ENCODE measurements at regions not wholly inside any gene's neighbourhood (a gene's known extent, or its start where the extent isn't known, plus 50 kb on each side); places are given as distances from the start of the nearest gene placed in this dataset.

- TF ChIP-seq REST (IDR thresholded peaks at IDR 0.05; ENCODE audit: insufficient read depth in 1 of 2, low read depth in 2 of 2, low read length in 2 of 2) (no peak), SIN3A (IDR thresholded peaks at IDR 0.05; ENCODE audit: borderline replicate concordance, insufficient read depth, low read length) (no peak), TAF1 (IDR thresholded peaks at IDR 0.05; ENCODE audit: borderline replicate concordance, insufficient read depth, low read length) (no peak), FOXP2 (optimal IDR thresholded peaks at IDR 0.05; ENCODE audit: borderline replicate concordance, extremely low read depth, extremely low read length, insufficient read depth) (no peak), POLR2AphosphoS5 (IDR thresholded peaks at IDR 0.05; ENCODE audit: low read depth, low read length) (no peak)
These were observed 431.2 kb upstream of the SALL3 start for GRCh38 chr18:78548261-78549058.

- TF ChIP-seq TAF1 (IDR thresholded peaks at IDR 0.05; ENCODE audit: borderline replicate concordance, insufficient read depth, low read length) (no peak), POLR2AphosphoS5 (IDR thresholded peaks at IDR 0.05; ENCODE audit: low read depth, low read length) (no peak), REST (IDR thresholded peaks at IDR 0.05; ENCODE audit: insufficient read depth in 1 of 2, low read depth in 2 of 2, low read length in 2 of 2) (no peak), FOXP2 (optimal IDR thresholded peaks at IDR 0.05; ENCODE audit: borderline replicate concordance, extremely low read depth, extremely low read length, insufficient read depth) (no peak), SIN3A (IDR thresholded peaks at IDR 0.05; ENCODE audit: borderline replicate concordance, insufficient read depth, low read length) (no peak)
These were observed 429.6 kb upstream of the SALL3 start for GRCh38 chr18:78549971-78550370.

GRCh38 chr18:78554944-78555608 lies 424.5 kb upstream of the SALL3 start:
- no peak for TF ChIP-seq FOXP2 (optimal IDR thresholded peaks at IDR 0.05; ENCODE audit: borderline replicate concordance, extremely low read depth, extremely low read length, insufficient read depth)
- no peak for TF ChIP-seq POLR2AphosphoS5 (IDR thresholded peaks at IDR 0.05; ENCODE audit: low read depth, low read length)
- no peak for TF ChIP-seq TAF1 (IDR thresholded peaks at IDR 0.05; ENCODE audit: borderline replicate concordance, insufficient read depth, low read length)
- TF ChIP-seq SIN3A (IDR thresholded peaks at IDR 0.05; ENCODE audit: borderline replicate concordance, insufficient read depth, low read length), result no peak
- TF ChIP-seq REST (IDR thresholded peaks at IDR 0.05; ENCODE audit: insufficient read depth in 1 of 2, low read depth in 2 of 2, low read length in 2 of 2), result no peak

- TF ChIP-seq FOXP2 (optimal IDR thresholded peaks at IDR 0.05; ENCODE audit: borderline replicate concordance, extremely low read depth, extremely low read length, insufficient read depth) (no peak), REST (IDR thresholded peaks at IDR 0.05; ENCODE audit: insufficient read depth in 1 of 2, low read depth in 2 of 2, low read length in 2 of 2) (no peak), TAF1 (IDR thresholded peaks at IDR 0.05; ENCODE audit: borderline replicate concordance, insufficient read depth, low read length) (no peak), SIN3A (IDR thresholded peaks at IDR 0.05; ENCODE audit: borderline replicate concordance, insufficient read depth, low read length) (no peak), POLR2AphosphoS5 (IDR thresholded peaks at IDR 0.05; ENCODE audit: low read depth, low read length) (no peak)
These were observed 422.2 kb upstream of the SALL3 start for GRCh38 chr18:78557371-78557770.
